ENCODE measurements at regions not wholly inside any gene's neighbourhood (a gene's known extent, or its start where the extent isn't known, plus 50 kb on each side); places are given as distances from the start of the nearest gene placed in this dataset.
"Not testable (repeated sequence)": the region's sequence is repeated elsewhere in the genome, so short reads cannot be mapped to it uniquely, and the experiment has no call there.

- H3K4me3 ChIP-seq (ENCODE audit: low read length), result no peak overlapping the region
- no peaks in the 10 kb centered on the region for H3K36me3 ChIP-seq (ENCODE audit: control insufficient read depth, insufficient read depth, low read length)
- H3K4me1 ChIP-seq (ENCODE audit: control insufficient read depth, insufficient read depth, low read length), result peaks cover 2% of the 10 kb centered on the region
- no peaks in the 10 kb centered on the region for H3K27me3 ChIP-seq (ENCODE audit: control insufficient read depth, insufficient read depth, low read length)
- no peak overlapping the region for H3K27ac ChIP-seq (ENCODE audit: low read length)
- no peaks in the 10 kb centered on the region for H3K9me3 ChIP-seq (replicated peaks; ENCODE audit: control insufficient read depth, low read depth, low read length)
- DNase-seq, result no peak
- WGBS (ENCODE audit: insufficient coverage), result no CpG with 5 or more reads among the region's 1 CpG
These were observed 208.7 kb upstream of the DPYD start for GRCh38 chr1:98129491-98129890.

DNA sequence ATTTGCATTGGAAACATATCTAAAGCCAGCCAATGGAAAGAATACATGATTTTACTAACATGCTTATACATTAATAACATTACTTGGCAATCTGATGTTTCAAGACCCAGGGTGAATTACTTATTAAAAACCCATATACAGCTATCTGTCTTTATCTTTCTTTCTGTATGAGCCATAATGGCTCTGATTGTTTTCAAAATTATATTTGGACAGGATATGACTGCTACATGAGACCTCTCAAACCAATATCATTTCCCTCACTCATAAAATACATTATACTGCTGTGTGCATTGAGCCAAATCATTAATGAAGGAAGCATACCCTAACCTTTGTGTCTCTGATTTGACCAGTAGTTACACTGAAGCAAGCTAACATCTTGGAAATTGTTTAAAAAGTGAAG lies 205.9 kb upstream of the DPYD start:
- Histone ChIP-seq H3K9me3 (replicated peaks; ENCODE audit: control insufficient read depth, low read depth, low read length) (no peaks in the 10 kb centered on the region), H3K27ac (ENCODE audit: low read length) (no peak overlapping the region), H3K27me3 (ENCODE audit: control insufficient read depth, insufficient read depth, low read length) (no peaks in the 10 kb centered on the region), H3K4me3 (ENCODE audit: low read length) (no peak overlapping the region), H3K4me1 (ENCODE audit: control insufficient read depth, insufficient read depth, low read length) (no peaks in the 10 kb centered on the region), H3K36me3 (ENCODE audit: control insufficient read depth, insufficient read depth, low read length) (no peaks in the 10 kb centered on the region)
- peak; percentile 10 for DNase-seq

- DNase-seq, result peak; percentile 3
- Histone ChIP-seq H3K4me3 (ENCODE audit: low read length) (no peak overlapping the region), H3K4me1 (ENCODE audit: control insufficient read depth, insufficient read depth, low read length) (no peaks in the 10 kb centered on the region), H3K27me3 (ENCODE audit: control insufficient read depth, insufficient read depth, low read length) (no peaks in the 10 kb centered on the region), H3K36me3 (ENCODE audit: control insufficient read depth, insufficient read depth, low read length) (no peaks in the 10 kb centered on the region), H3K9me3 (replicated peaks; ENCODE audit: control insufficient read depth, low read depth, low read length) (no peaks in the 10 kb centered on the region), H3K27ac (ENCODE audit: low read length) (no peak overlapping the region)
- no CpG with 5 or more reads among the region's 1 CpG for WGBS (ENCODE audit: insufficient coverage)
These were observed 200.8 kb upstream of the DPYD start for GRCh38 chr1:98121646-98122045.

- Histone ChIP-seq H3K27me3 (ENCODE audit: control insufficient read depth, insufficient read depth, low read length) (no peaks in the 10 kb centered on the region), H3K4me3 (ENCODE audit: low read length) (no peak overlapping the region), H3K27ac (ENCODE audit: low read length) (no peak overlapping the region), H3K9me3 (replicated peaks; ENCODE audit: control insufficient read depth, low read depth, low read length) (no peaks in the 10 kb centered on the region), H3K4me1 (ENCODE audit: control insufficient read depth, insufficient read depth, low read length) (no peaks in the 10 kb centered on the region), H3K36me3 (ENCODE audit: control insufficient read depth, insufficient read depth, low read length) (no peaks in the 10 kb centered on the region)
- no CpG with 5 or more reads among the region's 1 CpG for WGBS (ENCODE audit: insufficient coverage)
- peak; percentile 32 for DNase-seq
These were observed 199.0 kb upstream of the DPYD start for GRCh38 chr1:98119796-98120195.

- no peak for DNase-seq
- Histone ChIP-seq H3K9me3 (replicated peaks; ENCODE audit: control insufficient read depth, low read depth, low read length) (no peaks in the 10 kb centered on the region), H3K27ac (ENCODE audit: low read length) (no peak overlapping the region), H3K4me1 (ENCODE audit: control insufficient read depth, insufficient read depth, low read length) (no peaks in the 10 kb centered on the region), H3K27me3 (ENCODE audit: control insufficient read depth, insufficient read depth, low read length) (no peaks in the 10 kb centered on the region), H3K4me3 (ENCODE audit: low read length) (no peak overlapping the region), H3K36me3 (ENCODE audit: control insufficient read depth, insufficient read depth, low read length) (no peaks in the 10 kb centered on the region)
- WGBS (ENCODE audit: insufficient coverage), result no CpG with 5 or more reads among the region's 1 CpG
These were observed 193.0 kb upstream of the DPYD start for GRCh38 chr1:98113811-98114210.

DNA sequence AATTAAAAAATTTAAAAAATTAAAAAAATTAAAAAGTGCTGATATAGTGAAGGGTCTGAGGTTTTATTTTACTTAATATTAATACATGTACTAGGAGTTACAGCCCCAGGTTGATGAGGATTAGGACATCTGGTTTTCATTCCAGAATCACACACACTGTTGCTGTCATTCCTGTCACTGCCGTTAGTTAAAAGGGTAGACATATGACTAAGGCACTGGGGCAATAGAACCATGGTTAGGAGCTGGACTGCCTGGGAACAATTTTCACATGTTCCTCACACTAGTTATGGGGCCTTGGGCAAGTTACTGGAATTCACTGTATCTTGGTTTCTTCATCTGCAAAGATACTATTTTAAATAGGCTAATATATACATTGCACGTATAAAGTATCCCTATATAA lies 191.8 kb upstream of the DPYD start:
- peaks cover 7% of the 10 kb centered on the region for H3K9me3 ChIP-seq (replicated peaks; ENCODE audit: control insufficient read depth, low read depth, low read length)
- H3K4me1 ChIP-seq (ENCODE audit: control insufficient read depth, insufficient read depth, low read length), result no peaks in the 10 kb centered on the region
- DNase-seq, result no peak
- no peak overlapping the region for H3K27ac ChIP-seq (ENCODE audit: low read length)
- H3K27me3 ChIP-seq (ENCODE audit: control insufficient read depth, insufficient read depth, low read length), result no peaks in the 10 kb centered on the region
- H3K4me3 ChIP-seq (ENCODE audit: low read length), result no peak overlapping the region
- WGBS (ENCODE audit: insufficient coverage), result no CpG with 5 or more reads among the region's 2 CpGs
- no peaks in the 10 kb centered on the region for H3K36me3 ChIP-seq (ENCODE audit: control insufficient read depth, insufficient read depth, low read length)

- H3K36me3 ChIP-seq (ENCODE audit: control insufficient read depth, insufficient read depth, low read length), result no peaks in the 10 kb centered on the region
- no peak overlapping the region for H3K4me3 ChIP-seq (ENCODE audit: low read length)
- no peak overlapping the region for H3K27ac ChIP-seq (ENCODE audit: low read length)
- peaks cover 12% of the 10 kb centered on the region for H3K9me3 ChIP-seq (replicated peaks; ENCODE audit: control insufficient read depth, low read depth, low read length)
- H3K4me1 ChIP-seq (ENCODE audit: control insufficient read depth, insufficient read depth, low read length), result no peaks in the 10 kb centered on the region
- DNase-seq, result no peak
- H3K27me3 ChIP-seq (ENCODE audit: control insufficient read depth, insufficient read depth, low read length), result no peaks in the 10 kb centered on the region
These were observed 189.8 kb upstream of the DPYD start for GRCh38 chr1:98110674-98111073.

GRCh38 chr1:98108378-98108777 lies 187.5 kb upstream of the DPYD start:
- H3K4me3 ChIP-seq (ENCODE audit: low read length); DNase-seq: not testable (repeated sequence)
- 75% methylated on average over 1 of the region's 1 CpG for WGBS (ENCODE audit: insufficient coverage)

DNA sequence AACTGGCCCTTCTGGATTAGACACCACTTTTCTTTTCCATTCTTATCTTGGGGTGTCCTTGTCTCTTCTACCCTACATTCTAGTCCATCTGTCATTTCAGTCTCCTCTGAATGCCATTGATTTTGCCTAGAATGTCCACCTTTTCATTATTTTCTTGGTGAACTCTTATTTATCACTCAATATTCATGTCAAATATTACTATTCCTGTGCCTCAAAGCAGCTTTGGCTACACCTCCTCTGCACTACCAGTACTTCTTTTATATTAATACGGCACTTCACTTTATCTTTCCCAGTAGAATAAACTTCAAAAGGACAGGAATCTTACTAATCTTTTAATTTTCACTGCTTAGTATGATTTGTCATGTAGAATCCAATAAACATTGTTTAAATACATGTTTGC lies 186.4 kb upstream of the DPYD start:
- H3K4me3 ChIP-seq (ENCODE audit: low read length), result no peak overlapping the region
- no peak overlapping the region for H3K27ac ChIP-seq (ENCODE audit: low read length)
- peaks cover 3% of the 10 kb centered on the region for H3K4me1 ChIP-seq (ENCODE audit: control insufficient read depth, insufficient read depth, low read length)
- H3K9me3 ChIP-seq (replicated peaks; ENCODE audit: control insufficient read depth, low read depth, low read length), result peaks cover 12% of the 10 kb centered on the region
- no peak for DNase-seq
- H3K36me3 ChIP-seq (ENCODE audit: control insufficient read depth, insufficient read depth, low read length), result no peaks in the 10 kb centered on the region
- no CpG with 5 or more reads among the region's 1 CpG for WGBS (ENCODE audit: insufficient coverage)
- H3K27me3 ChIP-seq (ENCODE audit: control insufficient read depth, insufficient read depth, low read length), result no peaks in the 10 kb centered on the region

More at GRCh38 chr1:98108378-98108777, 187.5 kb upstream of the DPYD start:
- not testable (repeated sequence) for H3K36me3 ChIP-seq (ENCODE audit: control insufficient read depth, insufficient read depth, low read length); H3K27me3 ChIP-seq (ENCODE audit: control insufficient read depth, insufficient read depth, low read length); H3K27ac ChIP-seq (ENCODE audit: low read length); H3K4me1 ChIP-seq (ENCODE audit: control insufficient read depth, insufficient read depth, low read length)
- peaks cover 12% of the 10 kb centered on the region for H3K9me3 ChIP-seq (replicated peaks; ENCODE audit: control insufficient read depth, low read depth, low read length)

DNA sequence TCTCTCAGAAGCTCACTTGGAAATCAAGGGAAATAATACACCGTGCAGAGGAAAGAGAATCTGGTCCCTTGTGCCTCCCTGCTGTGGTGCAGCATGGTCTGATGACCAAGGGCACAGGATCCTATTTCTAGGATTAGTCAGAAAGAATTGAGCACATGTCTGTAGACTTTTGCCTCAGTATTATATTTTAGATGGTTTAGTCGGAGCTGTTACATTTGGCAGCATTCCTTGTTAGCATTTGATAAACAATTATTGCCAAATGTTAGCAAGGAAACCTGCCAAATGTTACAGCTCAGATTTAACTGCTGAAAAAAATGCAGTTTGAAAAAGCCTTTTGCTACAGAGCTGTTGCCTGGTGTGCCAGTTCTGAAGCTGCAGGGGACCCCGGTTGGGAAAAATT lies 183.5 kb upstream of the DPYD start:
- H3K4me3 ChIP-seq (ENCODE audit: low read length), result no peak overlapping the region
- H3K27ac ChIP-seq (ENCODE audit: low read length), result no peak overlapping the region
- H3K9me3 ChIP-seq (replicated peaks; ENCODE audit: control insufficient read depth, low read depth, low read length), result peaks cover 12% of the 10 kb centered on the region
- H3K4me1 ChIP-seq (ENCODE audit: control insufficient read depth, insufficient read depth, low read length), result peaks cover 3% of the 10 kb centered on the region
- H3K36me3 ChIP-seq (ENCODE audit: control insufficient read depth, insufficient read depth, low read length), result no peaks in the 10 kb centered on the region
- H3K27me3 ChIP-seq (ENCODE audit: control insufficient read depth, insufficient read depth, low read length), result no peaks in the 10 kb centered on the region
- 20% methylated on average over 2 of the region's 3 CpGs for WGBS (ENCODE audit: insufficient coverage)
- DNase-seq, result peak; percentile 78

- WGBS (ENCODE audit: insufficient coverage), result 30% methylated on average over 5 of the region's 5 CpGs
- peaks cover 3% of the 10 kb centered on the region for H3K4me1 ChIP-seq (ENCODE audit: control insufficient read depth, insufficient read depth, low read length)
- H3K27me3 ChIP-seq (ENCODE audit: control insufficient read depth, insufficient read depth, low read length), result no peaks in the 10 kb centered on the region
- DNase-seq, result no peak
- no peak overlapping the region for H3K4me3 ChIP-seq (ENCODE audit: low read length)
- peaks cover 12% of the 10 kb centered on the region for H3K9me3 ChIP-seq (replicated peaks; ENCODE audit: control insufficient read depth, low read depth, low read length)
- H3K27ac ChIP-seq (ENCODE audit: low read length), result no peak overlapping the region
- no peaks in the 10 kb centered on the region for H3K36me3 ChIP-seq (ENCODE audit: control insufficient read depth, insufficient read depth, low read length)
These were observed 182.9 kb upstream of the DPYD start for GRCh38 chr1:98103617-98104285.
